Panc1 (cell line): ENCODE measurements at regions not wholly inside any gene's neighbourhood (a gene's known extent, or its start where the extent isn't known, plus 50 kb on each side); places are given as distances from the start of the nearest gene placed in this dataset.

Experiments used
- ATAC-seq: fragments of 200-7000 bp; cut with Tn5 transposase; 2 replicates; pipeline ENCODE4 v1.9.1; 2020; ENCODE audit warnings: mild to moderate bottlenecking, moderate library complexity
- BruUV-seq: library from RNA; stranded (reverse); fragments of 400-500 nt; replicated peaks from 2 replicates; lab custom pipeline; 2021; lab: Mats Ljungman, UMichigan
- CTCF ChIA-PET: fragments of 300-600 bp; sonication (Branson Sonifier 250); formaldehyde crosslinking; loops from one replicate; lab custom pipeline; 2022; ENCODE audit warnings: antibody characterized with exemption; lab: Charles Lee
- POLR2A ChIA-PET: fragments of 300-600 bp; sonication (Branson Sonifier 250); formaldehyde crosslinking; loops from one replicate; lab custom pipeline; 2022; ENCODE audit warnings: antibody characterized with exemption; lab: Charles Lee
- DNase-seq: peaks from one replicate; pipeline ENCODE4 v3.0.0-alpha.2; 2010; ENCODE audit warnings: low read depth, low spot score
- H3K27ac ChIP-seq: 2 replicates; pipeline ENCODE4 v1.5.1; 2011; ENCODE audit warnings: mild to moderate bottlenecking, low read length, inconsistent platforms
- H3K27me3 ChIP-seq: fragments of 200-500 bp; sonication (Bioruptor generic); 2 replicates; pipeline ENCODE4 v1.6.0; 2014; ENCODE audit warnings: low read length, inconsistent platforms; ENCODE audit not compliant: control insufficient read depth, insufficient read depth
- H3K36me3 ChIP-seq: fragments of 200-500 bp; sonication (Bioruptor generic); 2 replicates; pipeline ENCODE4 v1.5.1; 2014; ENCODE audit warnings: inconsistent platforms, mild to moderate bottlenecking, low read length, moderate library complexity; ENCODE audit not compliant: control insufficient read depth, insufficient read depth
- H3K4me1 ChIP-seq: 2 replicates; pipeline ENCODE4 v1.5.1; 2011; ENCODE audit warnings: inconsistent platforms, mild to moderate bottlenecking, low read length, moderate library complexity; ENCODE audit not compliant: control insufficient read depth, insufficient read depth
- H3K4me3 ChIP-seq, 2 experiments: 2 replicates each; pipeline ENCODE4 v1.5.1; 2011 to 2012; ENCODE audit warnings: low read depth in 2 of 2, low read length in 2 of 2, mild to moderate bottlenecking in 2 of 2, inconsistent platforms in 1 of 2, moderate library complexity in 1 of 2
- H3K9me3 ChIP-seq: fragments of 200-500 bp; sonication (Bioruptor generic); 2 replicates; pipeline ENCODE4 v1.5.1; 2014; ENCODE audit warnings: low read depth, mild to moderate bottlenecking, inconsistent platforms, low read length, moderate library complexity; ENCODE audit not compliant: control insufficient read depth, insufficient read depth
- CTCF ChIP-seq: fragments of 450-650 bp; IDR thresholded peaks from 2 replicates; pipeline ENCODE4 v1.5.1; 2017; ENCODE audit warnings: mild to moderate bottlenecking
- POLR2AphosphoS5 ChIP-seq: IDR thresholded peaks from 2 replicates; pipeline ENCODE4 v1.6.1; 2012; ENCODE audit warnings: mild to moderate bottlenecking, low read depth, low read length, moderate library complexity
- REST ChIP-seq, 2 experiments: IDR thresholded peaks; 2 replicates each; pipeline ENCODE4 v1.6.1; 2011 to 2012; ENCODE audit warnings: low read depth in 2 of 2, control low read depth in 1 of 2, low read length in 1 of 2, mild to moderate bottlenecking in 1 of 2, moderate library complexity in 1 of 2; ENCODE audit not compliant: insufficient read depth in 1 of 2
- SIN3A ChIP-seq: IDR thresholded peaks from 2 replicates; pipeline ENCODE4 v1.6.1; 2012; ENCODE audit warnings: low read depth, mild to moderate bottlenecking, low read length, moderate library complexity, borderline replicate concordance; ENCODE audit not compliant: insufficient read depth
- TCF7L2 ChIP-seq: IDR thresholded peaks from 2 replicates; pipeline ENCODE4 v1.6.1; 2011; ENCODE audit warnings: mild to moderate bottlenecking, low read depth, low read length, inconsistent platforms
- in situ Hi-C: cut with HindIII; loops from 2 replicates; pipeline ENCODE4 v1.10.0; 2016; ENCODE audit warnings: low sequenced_read_pairs, low pct_unique_long_range_greater_than_20kb
- intact Hi-C: fragments of 100-400 bp; cut with micrococcal nuclease; formaldehyde crosslinking; loops from one replicate; pipeline ENCODE4 v1.10.0; 2022; ENCODE audit not compliant: unreplicated experiment

- intact Hi-C loops (no loop called here), in situ Hi-C loops (no loop called here)
- Histone ChIP-seq H3K4me3 (no peak overlapping the region), H3K9me3 (no peaks in the 10 kb centered on the region), H3K36me3 (no peaks in the 10 kb centered on the region), H3K4me1 (no peaks in the 10 kb centered on the region), H3K27ac (no peak overlapping the region), H3K27me3 (no peaks in the 10 kb centered on the region)
- ATAC-seq (no peak), DNase-seq (no peak)
- CTCF ChIA-PET = no interaction called here
- no peak for TF ChIP-seq REST (IDR thresholded peaks at IDR 0.05; ENCODE audit: insufficient read depth in 1 of 2, low read depth in 2 of 2, low read length in 1 of 2)
- TF ChIP-seq CTCF = no peak
- TF ChIP-seq SIN3A = no peak
- no peak for TF ChIP-seq TCF7L2
- no peak for TF ChIP-seq POLR2AphosphoS5
- POLR2A ChIA-PET = no interaction called here
- no TSS peak for BruUV-seq
Observed at GRCh38 chr15:61687124-61687523, 373.1 kb downstream of the VPS13C start.

- no peaks in the 10 kb centered on the region for H3K27me3 ChIP-seq
- no peaks in the 10 kb centered on the region for H3K9me3 ChIP-seq
- CTCF ChIA-PET = no interaction called here
- no peak overlapping the region for H3K4me3 ChIP-seq
- intact Hi-C loops = no loop called here
- no peak overlapping the region for H3K27ac ChIP-seq
- DNase-seq (no peak), ATAC-seq (no peak)
- TF ChIP-seq REST (IDR thresholded peaks at IDR 0.05; ENCODE audit: insufficient read depth in 1 of 2, low read depth in 2 of 2, low read length in 1 of 2) (no peak), TCF7L2 (no peak), SIN3A (no peak), CTCF (no peak), POLR2AphosphoS5 (no peak)
- POLR2A ChIA-PET = no interaction called here
- no peaks in the 10 kb centered on the region for H3K36me3 ChIP-seq
- in situ Hi-C loops = no loop called here
- H3K4me1 ChIP-seq = no peaks in the 10 kb centered on the region
- BruUV-seq = no TSS peak
Observed at GRCh38 chr15:61685971-61686370, 374.3 kb downstream of the VPS13C start.
